GM23338 (cell line): ENCODE measurements at regions not wholly inside any gene's neighbourhood (a gene's known extent, or its start where the extent isn't known, plus 50 kb on each side); places are given as distances from the start of the nearest gene placed in this dataset.

ENCODE experiments used
- ATAC-seq: fragments of 200-7000 bp; cut with Tn5 transposase; 3 replicates; pipeline ENCODE4 v1.9.1; 2020
- DNase-seq: peaks from one replicate; pipeline ENCODE4 v3.0.0-alpha.2; 2015; ENCODE audit warnings: low spot score
- H2AFZ ChIP-seq: fragments of 200-600 bp; sonication (generic); 2 replicates; pipeline ENCODE4 v1.8.0; 2016; ENCODE audit warnings: antibody characterized with exemption, mild to moderate bottlenecking, moderate library complexity
- H3F3A ChIP-seq: fragments of 200-600 bp; sonication (generic); replicated peaks from 2 replicates; pipeline ENCODE4 v1.8.0; 2017; ENCODE audit warnings: antibody characterized with exemption, mixed run types, low read depth
- H3K27ac ChIP-seq: fragments of 200-600 bp; sonication (generic); 2 replicates; pipeline ENCODE4 v1.6.1; 2016; ENCODE audit warnings: low read depth
- H3K27me3 ChIP-seq: fragments of 200-600 bp; sonication (generic); 2 replicates; pipeline ENCODE4 v1.8.0; 2016; ENCODE audit warnings: mild to moderate bottlenecking, mixed run types, moderate library complexity; ENCODE audit not compliant: insufficient read depth
- H3K36me3 ChIP-seq: fragments of 200-600 bp; sonication (generic); 2 replicates; pipeline ENCODE4 v1.8.0; 2016; ENCODE audit warnings: mild to moderate bottlenecking; ENCODE audit not compliant: insufficient read depth
- H3K4me1 ChIP-seq: fragments of 200-600 bp; sonication (generic); 2 replicates; pipeline ENCODE4 v1.8.0; 2016; ENCODE audit warnings: mild to moderate bottlenecking, moderate library complexity; ENCODE audit not compliant: insufficient read depth
- H3K4me2 ChIP-seq: fragments of 200-600 bp; sonication (generic); 2 replicates; pipeline ENCODE4 v1.7.1; 2017; ENCODE audit warnings: mixed run types
- H3K4me3 ChIP-seq: fragments of 200-600 bp; sonication (generic); 2 replicates; pipeline ENCODE4 v1.6.1; 2016; ENCODE audit warnings: mixed run types
- H3K79me2 ChIP-seq: fragments of 200-600 bp; sonication (generic); replicated peaks from 2 replicates; pipeline ENCODE4 v1.8.0; 2017; ENCODE audit warnings: mild to moderate bottlenecking; ENCODE audit not compliant: insufficient read depth
- H3K9me2 ChIP-seq: fragments of 200-600 bp; sonication (generic); 2 replicates; pipeline ENCODE4 v1.8.0; 2017; ENCODE audit not compliant: insufficient read depth
- H4K20me1 ChIP-seq: fragments of 200-600 bp; sonication (generic); replicated peaks from 2 replicates; pipeline ENCODE4 v1.8.0; 2017; ENCODE audit warnings: mild to moderate bottlenecking; ENCODE audit not compliant: insufficient read depth
- H3K27ac Mint-ChIP-seq: 2 replicates; pipeline ENCODE4 v1.8.0; 2020; ENCODE audit warnings: inconsistent platforms, mild to moderate bottlenecking, moderate library complexity, mixed read lengths
- H3K27me3 Mint-ChIP-seq: 3 replicates; pipeline ENCODE4 v1.8.0; 2022; ENCODE audit warnings: low read depth, mild to moderate bottlenecking, moderate library complexity, mixed read lengths, inconsistent platforms; ENCODE audit not compliant: insufficient read depth, poor library complexity
- H3K36me3 Mint-ChIP-seq: 3 replicates; pipeline ENCODE4 v1.8.0; 2021; ENCODE audit warnings: low read depth, mild to moderate bottlenecking, inconsistent platforms, moderate library complexity, mixed read lengths
- H3K4me1 Mint-ChIP-seq: 3 replicates; pipeline ENCODE4 v1.8.0; 2020; ENCODE audit warnings: mild to moderate bottlenecking, inconsistent platforms, mixed read lengths
- H3K4me3 Mint-ChIP-seq: 3 replicates; pipeline ENCODE4 v1.8.0; 2021; ENCODE audit warnings: moderate library complexity, mild to moderate bottlenecking, inconsistent platforms, mixed read lengths
- H3K9me3 Mint-ChIP-seq: 3 replicates; pipeline ENCODE4 v1.8.0; 2020; ENCODE audit warnings: moderate library complexity, mild to moderate bottlenecking, inconsistent platforms, mixed read lengths
- CREB1 ChIP-seq: fragments of 250-450 bp; sonication (Bioruptor Pico); IDR thresholded peaks from 2 replicates; pipeline ENCODE4 v1.5.0; 2020; ENCODE audit warnings: low read depth, mild to moderate bottlenecking, moderate library complexity
- NANOG ChIP-seq: IDR thresholded peaks from 2 replicates; pipeline ENCODE4 v1.6.1; 2016; ENCODE audit warnings: antibody characterized with exemption, borderline replicate concordance
- POLR2AphosphoS5 ChIP-seq: IDR thresholded peaks from 2 replicates; pipeline ENCODE4 v1.6.1; 2016; ENCODE audit warnings: antibody characterized with exemption, low read depth
- ZNF114 ChIP-seq: fragments of 250-450 bp; sonication (Bioruptor Pico); IDR thresholded peaks from 2 replicates; pipeline ENCODE4 v1.5.0; 2020; ENCODE audit warnings: mild to moderate bottlenecking, moderate library complexity
- TF ChIP-seq, protein P1 (sequence below): IDR thresholded peaks from one replicate; pipeline ENCODE4 v1.6.1; 2018; ENCODE audit warnings: antibody characterized with exemption; ENCODE audit not compliant: unreplicated experiment
- TF ChIP-seq, protein P2 (sequence below): IDR thresholded peaks from 2 replicates; pipeline ENCODE4 v1.6.1; 2016; ENCODE audit warnings: antibody characterized with exemption
- TF ChIP-seq, protein P3 (sequence below), 2 experiments: fragments of 200-600 bp in 1 of 2; sonication (generic) in 1 of 2; conservative IDR thresholded peaks; 2 replicates each; pipeline versions ENCODE4 v1.5.1 to v1.6.1; 2016 to 2017; ENCODE audit warnings: antibody characterized with exemption in 2 of 2, low read depth in 2 of 2, mild to moderate bottlenecking in 2 of 2, moderate library complexity in 1 of 2

- peaks cover 8% of the 10 kb centered on the region; the same call in 1 of the 2 replicates for H3K9me2 ChIP-seq
- Mint-ChIP-seq H3K27me3 (peaks cover 5% of the 10 kb centered on the region), H3K27ac (no peak overlapping the region; the same call in 1 of the 2 replicates), H3K4me3 (no peak overlapping the region), H3K9me3 (no peaks in the 10 kb centered on the region), H3K36me3 (no peaks in the 10 kb centered on the region), H3K4me1 (peaks cover 50% of the 10 kb centered on the region)
- H3K27ac ChIP-seq: no peak overlapping the region
- no peak overlapping the region for H3K4me3 ChIP-seq
- no peaks in the 10 kb centered on the region for H4K20me1 ChIP-seq
- peaks cover 42% of the 10 kb centered on the region for H3K4me1 ChIP-seq
- peak overlapping the region; percentile 70 for H2AFZ ChIP-seq
- H3K79me2 ChIP-seq: no peaks in the 10 kb centered on the region
- TF ChIP-seq CREB1 (no peak), POLR2AphosphoS5 (no peak), NANOG (no peak), ZNF114 (CRISPR knock-in tag) (no peak)
- TF ChIP-seq, protein P1, sequence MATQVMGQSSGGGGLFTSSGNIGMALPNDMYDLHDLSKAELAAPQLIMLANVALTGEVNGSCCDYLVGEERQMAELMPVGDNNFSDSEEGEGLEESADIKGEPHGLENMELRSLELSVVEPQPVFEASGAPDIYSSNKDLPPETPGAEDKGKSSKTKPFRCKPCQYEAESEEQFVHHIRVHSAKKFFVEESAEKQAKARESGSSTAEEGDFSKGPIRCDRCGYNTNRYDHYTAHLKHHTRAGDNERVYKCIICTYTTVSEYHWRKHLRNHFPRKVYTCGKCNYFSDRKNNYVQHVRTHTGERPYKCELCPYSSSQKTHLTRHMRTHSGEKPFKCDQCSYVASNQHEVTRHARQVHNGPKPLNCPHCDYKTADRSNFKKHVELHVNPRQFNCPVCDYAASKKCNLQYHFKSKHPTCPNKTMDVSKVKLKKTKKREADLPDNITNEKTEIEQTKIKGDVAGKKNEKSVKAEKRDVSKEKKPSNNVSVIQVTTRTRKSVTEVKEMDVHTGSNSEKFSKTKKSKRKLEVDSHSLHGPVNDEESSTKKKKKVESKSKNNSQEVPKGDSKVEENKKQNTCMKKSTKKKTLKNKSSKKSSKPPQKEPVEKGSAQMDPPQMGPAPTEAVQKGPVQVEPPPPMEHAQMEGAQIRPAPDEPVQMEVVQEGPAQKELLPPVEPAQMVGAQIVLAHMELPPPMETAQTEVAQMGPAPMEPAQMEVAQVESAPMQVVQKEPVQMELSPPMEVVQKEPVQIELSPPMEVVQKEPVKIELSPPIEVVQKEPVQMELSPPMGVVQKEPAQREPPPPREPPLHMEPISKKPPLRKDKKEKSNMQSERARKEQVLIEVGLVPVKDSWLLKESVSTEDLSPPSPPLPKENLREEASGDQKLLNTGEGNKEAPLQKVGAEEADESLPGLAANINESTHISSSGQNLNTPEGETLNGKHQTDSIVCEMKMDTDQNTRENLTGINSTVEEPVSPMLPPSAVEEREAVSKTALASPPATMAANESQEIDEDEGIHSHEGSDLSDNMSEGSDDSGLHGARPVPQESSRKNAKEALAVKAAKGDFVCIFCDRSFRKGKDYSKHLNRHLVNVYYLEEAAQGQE: no peak
- TF ChIP-seq, protein P2, sequence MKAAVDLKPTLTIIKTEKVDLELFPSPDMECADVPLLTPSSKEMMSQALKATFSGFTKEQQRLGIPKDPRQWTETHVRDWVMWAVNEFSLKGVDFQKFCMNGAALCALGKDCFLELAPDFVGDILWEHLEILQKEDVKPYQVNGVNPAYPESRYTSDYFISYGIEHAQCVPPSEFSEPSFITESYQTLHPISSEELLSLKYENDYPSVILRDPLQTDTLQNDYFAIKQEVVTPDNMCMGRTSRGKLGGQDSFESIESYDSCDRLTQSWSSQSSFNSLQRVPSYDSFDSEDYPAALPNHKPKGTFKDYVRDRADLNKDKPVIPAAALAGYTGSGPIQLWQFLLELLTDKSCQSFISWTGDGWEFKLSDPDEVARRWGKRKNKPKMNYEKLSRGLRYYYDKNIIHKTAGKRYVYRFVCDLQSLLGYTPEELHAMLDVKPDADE: no peak
- TF ChIP-seq, protein P3, sequence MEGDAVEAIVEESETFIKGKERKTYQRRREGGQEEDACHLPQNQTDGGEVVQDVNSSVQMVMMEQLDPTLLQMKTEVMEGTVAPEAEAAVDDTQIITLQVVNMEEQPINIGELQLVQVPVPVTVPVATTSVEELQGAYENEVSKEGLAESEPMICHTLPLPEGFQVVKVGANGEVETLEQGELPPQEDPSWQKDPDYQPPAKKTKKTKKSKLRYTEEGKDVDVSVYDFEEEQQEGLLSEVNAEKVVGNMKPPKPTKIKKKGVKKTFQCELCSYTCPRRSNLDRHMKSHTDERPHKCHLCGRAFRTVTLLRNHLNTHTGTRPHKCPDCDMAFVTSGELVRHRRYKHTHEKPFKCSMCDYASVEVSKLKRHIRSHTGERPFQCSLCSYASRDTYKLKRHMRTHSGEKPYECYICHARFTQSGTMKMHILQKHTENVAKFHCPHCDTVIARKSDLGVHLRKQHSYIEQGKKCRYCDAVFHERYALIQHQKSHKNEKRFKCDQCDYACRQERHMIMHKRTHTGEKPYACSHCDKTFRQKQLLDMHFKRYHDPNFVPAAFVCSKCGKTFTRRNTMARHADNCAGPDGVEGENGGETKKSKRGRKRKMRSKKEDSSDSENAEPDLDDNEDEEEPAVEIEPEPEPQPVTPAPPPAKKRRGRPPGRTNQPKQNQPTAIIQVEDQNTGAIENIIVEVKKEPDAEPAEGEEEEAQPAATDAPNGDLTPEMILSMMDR (conservative IDR thresholded peaks at IDR 0.05; ENCODE audit: low read depth in 2 of 2): no peak
- H3K27me3 ChIP-seq: no peaks in the 10 kb centered on the region
- H3K36me3 ChIP-seq: no peaks in the 10 kb centered on the region
- ATAC-seq: no peak
- no peak for DNase-seq
- H3F3A ChIP-seq: no peaks in the 10 kb centered on the region
- H3K4me2 ChIP-seq: no peak overlapping the region
Observed at GRCh38 chr11:92107331-92107730, 117.3 kb upstream of the FAT3 start.

- Mint-ChIP-seq H3K9me3 (no peaks in the 10 kb centered on the region), H3K36me3 (no peaks in the 10 kb centered on the region), H3K4me3 (no peak overlapping the region), H3K27me3 (peaks cover 2% of the 10 kb centered on the region), H3K4me1 (peaks cover 46% of the 10 kb centered on the region), H3K27ac (peak overlapping the region; percentile 11; the same call in 1 of the 2 replicates)
- no peaks in the 10 kb centered on the region for H3K27me3 ChIP-seq
- 0 out of 2 replicates have a peak overlapping the region, but pooled peaks have one; percentile 15 for H3K4me2 ChIP-seq
- DNase-seq: peak; percentile 65
- no peak for TF ChIP-seq ZNF114 (CRISPR knock-in tag)
- TF ChIP-seq NANOG: peak; percentile 21; the same call in 1 of the 2 replicates
- H3K36me3 ChIP-seq: no peaks in the 10 kb centered on the region
- H3K27ac ChIP-seq: 0 out of 2 replicates have a peak overlapping the region, but pooled peaks have one; percentile 34
- no peaks in the 10 kb centered on the region for H3K79me2 ChIP-seq
- no peaks in the 10 kb centered on the region for H4K20me1 ChIP-seq
- no peak overlapping the region for H2AFZ ChIP-seq
- no peak overlapping the region for H3K4me3 ChIP-seq
- peak; percentile 86 for ATAC-seq
- H3K9me2 ChIP-seq: peaks cover 5% of the 10 kb centered on the region; the same call in 1 of the 2 replicates
- H3F3A ChIP-seq: no peaks in the 10 kb centered on the region
- H3K4me1 ChIP-seq: peaks cover 41% of the 10 kb centered on the region
Observed at GRCh38 chr11:92104349-92104748, 120.3 kb upstream of the FAT3 start.
